ENCODE measurements at regions not wholly inside any gene's neighbourhood (a gene's known extent, or its start where the extent isn't known, plus 50 kb on each side); places are given as distances from the start of the nearest gene placed in this dataset.

DNA sequence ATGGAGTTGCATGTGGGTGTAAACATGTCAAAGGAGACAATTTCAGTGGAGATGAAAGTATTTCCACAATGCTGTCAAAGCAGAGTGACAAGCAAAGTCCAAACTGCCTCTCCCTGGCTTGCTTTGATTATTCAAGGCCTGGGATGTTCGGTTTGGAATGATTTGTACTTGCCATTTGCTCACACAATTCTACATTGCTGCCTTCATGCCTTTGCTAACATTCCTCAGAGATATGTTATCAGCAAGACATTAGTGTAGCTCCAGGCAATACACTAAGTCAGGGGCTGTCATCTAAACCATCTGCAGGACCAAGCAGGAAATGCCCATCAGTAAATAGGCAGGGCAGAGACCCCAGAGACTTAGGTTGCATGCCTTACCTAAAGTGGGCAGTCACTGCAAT lies 79.6 kb upstream of the C1QTNF7 start:
- no peaks in the 10 kb centered on the region for H3K79me2 ChIP-seq (ENCODE audit: control insufficient read depth, insufficient read depth, low read length, unreplicated experiment)
- H3K27me3 ChIP-seq (ENCODE audit: insufficient read depth, low read length), result peaks cover 25% of the 10 kb centered on the region
- H3K4me3 ChIP-seq (ENCODE audit: low read depth, low read length), result no peak overlapping the region
- peaks cover 3% of the 10 kb centered on the region for H3K4me1 ChIP-seq (ENCODE audit: control insufficient read depth, insufficient read depth, low read length, unreplicated experiment)
- H2AFZ ChIP-seq (ENCODE audit: low read length, unreplicated experiment), result no peak overlapping the region
- no peaks in the 10 kb centered on the region for H3K36me3 ChIP-seq (ENCODE audit: insufficient read depth, low read length)
- H3K27ac ChIP-seq (ENCODE audit: low read depth, low read length), result no peak overlapping the region

- Histone ChIP-seq H3K4me1 (ENCODE audit: control insufficient read depth, insufficient read depth, low read length, unreplicated experiment) (peaks cover 3% of the 10 kb centered on the region), H3K27me3 (ENCODE audit: insufficient read depth, low read length) (peaks cover 28% of the 10 kb centered on the region), H3K79me2 (ENCODE audit: control insufficient read depth, insufficient read depth, low read length, unreplicated experiment) (no peaks in the 10 kb centered on the region), H2AFZ (ENCODE audit: low read length, unreplicated experiment) (no peak overlapping the region), H3K27ac (ENCODE audit: low read depth, low read length) (no peak overlapping the region), H3K36me3 (ENCODE audit: insufficient read depth, low read length) (no peaks in the 10 kb centered on the region), H3K4me3 (ENCODE audit: low read depth, low read length) (no peak overlapping the region)
These were observed 79.1 kb upstream of the C1QTNF7 start for GRCh38 chr4:15348695-15349094.

DNA sequence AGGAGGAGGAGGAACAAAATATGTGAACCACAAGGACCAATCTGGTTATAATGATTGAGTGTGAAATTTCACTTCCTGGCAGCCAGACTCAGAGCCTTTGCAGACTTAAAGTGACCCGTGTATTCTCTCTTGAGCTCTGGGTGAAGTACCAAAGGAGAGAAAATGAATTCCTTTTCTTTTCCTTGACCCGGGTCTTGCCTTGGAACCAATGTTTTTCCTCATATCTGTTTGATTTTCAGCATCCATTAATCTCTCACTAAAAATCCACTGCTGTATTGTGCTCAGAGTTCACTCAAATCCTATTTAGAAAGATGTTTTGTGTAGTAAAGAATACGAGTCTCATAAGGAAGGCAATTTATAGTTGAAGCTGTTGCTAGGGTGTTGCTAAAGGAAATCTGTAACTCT lies 78.3 kb upstream of the C1QTNF7 start:
- H3K27ac ChIP-seq (ENCODE audit: low read depth, low read length), result no peak overlapping the region
- H3K4me3 ChIP-seq (ENCODE audit: low read depth, low read length), result no peak overlapping the region
- H3K79me2 ChIP-seq (ENCODE audit: control insufficient read depth, insufficient read depth, low read length, unreplicated experiment), result no peaks in the 10 kb centered on the region
- no peaks in the 10 kb centered on the region for H3K36me3 ChIP-seq (ENCODE audit: insufficient read depth, low read length)
- H3K27me3 ChIP-seq (ENCODE audit: insufficient read depth, low read length), result peaks cover 31% of the 10 kb centered on the region
- H2AFZ ChIP-seq (ENCODE audit: low read length, unreplicated experiment), result no peak overlapping the region
- H3K4me1 ChIP-seq (ENCODE audit: control insufficient read depth, insufficient read depth, low read length, unreplicated experiment), result no peaks in the 10 kb centered on the region

GRCh38 chr4:15349965-15350364 lies 77.9 kb upstream of the C1QTNF7 start:
- Histone ChIP-seq H3K79me2 (ENCODE audit: control insufficient read depth, insufficient read depth, low read length, unreplicated experiment) (no peaks in the 10 kb centered on the region), H3K4me1 (ENCODE audit: control insufficient read depth, insufficient read depth, low read length, unreplicated experiment) (no peaks in the 10 kb centered on the region), H2AFZ (ENCODE audit: low read length, unreplicated experiment) (no peak overlapping the region)

DNA sequence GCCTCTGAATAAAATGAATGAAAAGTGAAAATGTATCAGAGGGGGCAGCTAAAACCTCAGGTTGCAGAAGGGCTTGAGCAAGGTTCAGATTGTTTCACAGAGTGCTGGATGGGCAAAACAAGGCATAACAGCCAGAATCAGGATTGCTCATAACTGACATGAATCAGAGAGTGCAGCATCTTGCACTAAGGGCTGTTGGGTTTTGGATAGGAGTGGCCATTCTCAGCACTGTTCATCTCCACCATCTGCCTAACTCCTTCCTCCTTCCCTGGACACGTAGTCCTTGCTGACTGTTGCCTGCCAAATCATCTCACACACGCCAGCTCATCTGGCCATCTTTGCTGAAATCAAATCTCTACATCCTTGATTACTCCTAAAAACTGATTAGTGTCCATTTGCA lies 75.3 kb upstream of the C1QTNF7 start:
- Histone ChIP-seq H3K27me3 (ENCODE audit: insufficient read depth, low read length) (peaks cover 40% of the 10 kb centered on the region), H3K27ac (ENCODE audit: low read depth, low read length) (no peak overlapping the region), H3K4me1 (ENCODE audit: control insufficient read depth, insufficient read depth, low read length, unreplicated experiment) (no peaks in the 10 kb centered on the region), H3K36me3 (ENCODE audit: insufficient read depth, low read length) (no peaks in the 10 kb centered on the region), H3K79me2 (ENCODE audit: control insufficient read depth, insufficient read depth, low read length, unreplicated experiment) (no peaks in the 10 kb centered on the region), H3K4me3 (ENCODE audit: low read depth, low read length) (no peak overlapping the region), H2AFZ (ENCODE audit: low read length, unreplicated experiment) (no peak overlapping the region)

More at GRCh38 chr4:15349965-15350364, 77.9 kb upstream of the C1QTNF7 start:
- Histone ChIP-seq H3K4me3 (ENCODE audit: low read depth, low read length) (no peak overlapping the region), H3K36me3 (ENCODE audit: insufficient read depth, low read length) (no peaks in the 10 kb centered on the region), H3K27me3 (ENCODE audit: insufficient read depth, low read length) (peaks cover 35% of the 10 kb centered on the region), H3K27ac (ENCODE audit: low read depth, low read length) (no peak overlapping the region)

DNA sequence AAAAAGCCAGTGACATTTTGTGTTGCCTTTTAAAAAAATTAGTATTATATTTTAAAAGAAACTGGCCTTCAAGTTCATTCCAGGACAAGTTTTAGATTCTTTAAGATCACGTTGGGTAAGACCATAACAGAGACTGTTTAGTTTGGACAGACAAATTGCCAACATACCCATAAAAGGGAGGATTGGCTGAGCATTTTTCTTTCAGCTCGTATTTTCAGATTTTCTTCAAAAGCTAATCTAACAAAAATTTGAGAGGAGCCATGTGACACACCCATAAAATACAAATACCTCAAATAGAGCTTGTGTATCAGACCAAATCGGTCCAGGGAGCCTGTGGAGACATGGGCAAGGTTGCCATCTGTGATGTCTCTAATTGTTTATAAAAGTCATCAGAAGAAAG lies 74.6 kb upstream of the C1QTNF7 start:
- H3K36me3 ChIP-seq (ENCODE audit: insufficient read depth, low read length), result no peaks in the 10 kb centered on the region
- H3K79me2 ChIP-seq (ENCODE audit: control insufficient read depth, insufficient read depth, low read length, unreplicated experiment), result no peaks in the 10 kb centered on the region
- H3K27ac ChIP-seq (ENCODE audit: low read depth, low read length), result no peak overlapping the region
- no peaks in the 10 kb centered on the region for H3K4me1 ChIP-seq (ENCODE audit: control insufficient read depth, insufficient read depth, low read length, unreplicated experiment)
- no peak overlapping the region for H2AFZ ChIP-seq (ENCODE audit: low read length, unreplicated experiment)
- H3K27me3 ChIP-seq (ENCODE audit: insufficient read depth, low read length), result peaks cover 40% of the 10 kb centered on the region
- no peak overlapping the region for H3K4me3 ChIP-seq (ENCODE audit: low read depth, low read length)

GRCh38 chr4:15354371-15355297 lies 73.2 kb upstream of the C1QTNF7 start:
- Histone ChIP-seq H3K79me2 (ENCODE audit: control insufficient read depth, insufficient read depth, low read length, unreplicated experiment) (no peaks in the 10 kb centered on the region), H2AFZ (ENCODE audit: low read length, unreplicated experiment) (no peak overlapping the region), H3K27me3 (ENCODE audit: insufficient read depth, low read length) (peaks cover 32% of the 10 kb centered on the region), H3K4me3 (ENCODE audit: low read depth, low read length) (no peak overlapping the region), H3K4me1 (ENCODE audit: control insufficient read depth, insufficient read depth, low read length, unreplicated experiment) (no peaks in the 10 kb centered on the region), H3K36me3 (ENCODE audit: insufficient read depth, low read length) (no peaks in the 10 kb centered on the region), H3K27ac (ENCODE audit: low read depth, low read length) (no peak overlapping the region)

- no peaks in the 10 kb centered on the region for H3K4me1 ChIP-seq (ENCODE audit: control insufficient read depth, insufficient read depth, low read length, unreplicated experiment)
- no peaks in the 10 kb centered on the region for H3K36me3 ChIP-seq (ENCODE audit: insufficient read depth, low read length)
- no peaks in the 10 kb centered on the region for H3K79me2 ChIP-seq (ENCODE audit: control insufficient read depth, insufficient read depth, low read length, unreplicated experiment)
- H3K27me3 ChIP-seq (ENCODE audit: insufficient read depth, low read length), result peaks cover 34% of the 10 kb centered on the region
- no peak overlapping the region for H3K27ac ChIP-seq (ENCODE audit: low read depth, low read length)
- no peak overlapping the region for H3K4me3 ChIP-seq (ENCODE audit: low read depth, low read length)
- no peak overlapping the region for H2AFZ ChIP-seq (ENCODE audit: low read length, unreplicated experiment)
These were observed 66.3 kb upstream of the C1QTNF7 start for GRCh38 chr4:15361529-15361928.

- no peak overlapping the region for H3K27ac ChIP-seq (ENCODE audit: low read depth, low read length)
- peaks cover 34% of the 10 kb centered on the region for H3K27me3 ChIP-seq (ENCODE audit: insufficient read depth, low read length)
- H3K4me3 ChIP-seq (ENCODE audit: low read depth, low read length), result no peak overlapping the region
- H3K4me1 ChIP-seq (ENCODE audit: control insufficient read depth, insufficient read depth, low read length, unreplicated experiment), result no peaks in the 10 kb centered on the region
- H2AFZ ChIP-seq (ENCODE audit: low read length, unreplicated experiment), result no peak overlapping the region
- H3K36me3 ChIP-seq (ENCODE audit: insufficient read depth, low read length), result no peaks in the 10 kb centered on the region
- H3K79me2 ChIP-seq (ENCODE audit: control insufficient read depth, insufficient read depth, low read length, unreplicated experiment), result no peaks in the 10 kb centered on the region
These were observed 65.3 kb upstream of the C1QTNF7 start for GRCh38 chr4:15362541-15362940.

- Histone ChIP-seq H3K36me3 (ENCODE audit: insufficient read depth, low read length) (no peaks in the 10 kb centered on the region), H2AFZ (ENCODE audit: low read length, unreplicated experiment) (no peak overlapping the region), H3K27ac (ENCODE audit: low read depth, low read length) (no peak overlapping the region)
These were observed 63.6 kb upstream of the C1QTNF7 start for GRCh38 chr4:15364183-15364582.

DNA sequence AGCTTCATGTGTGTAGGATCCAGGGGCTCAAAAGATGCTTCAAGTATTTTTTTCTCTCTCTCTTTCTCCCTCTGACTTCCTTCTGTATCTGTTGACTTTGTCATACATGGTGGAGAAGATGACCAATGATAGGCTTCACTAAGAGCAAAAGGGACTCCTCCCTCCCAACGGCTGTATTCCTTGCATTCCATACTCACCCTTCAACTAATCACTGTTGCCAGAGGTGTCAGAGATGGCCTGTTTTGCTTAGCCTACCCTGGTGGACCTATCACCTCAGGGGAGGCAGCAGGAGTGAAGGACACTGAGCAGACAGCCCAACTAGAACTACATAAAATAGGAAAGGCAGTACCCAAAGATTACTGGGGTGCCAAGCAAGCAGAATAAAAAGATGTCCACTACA lies 62.2 kb upstream of the C1QTNF7 start:
- Histone ChIP-seq H3K27ac (ENCODE audit: low read depth, low read length) (no peak overlapping the region), H3K4me3 (ENCODE audit: low read depth, low read length) (no peak overlapping the region), H2AFZ (ENCODE audit: low read length, unreplicated experiment) (no peak overlapping the region)

More at GRCh38 chr4:15364183-15364582, 63.6 kb upstream of the C1QTNF7 start:
- Histone ChIP-seq H3K4me3 (ENCODE audit: low read depth, low read length) (no peak overlapping the region), H3K79me2 (ENCODE audit: control insufficient read depth, insufficient read depth, low read length, unreplicated experiment) (no peaks in the 10 kb centered on the region), H3K27me3 (ENCODE audit: insufficient read depth, low read length) (peaks cover 34% of the 10 kb centered on the region), H3K4me1 (ENCODE audit: control insufficient read depth, insufficient read depth, low read length, unreplicated experiment) (peaks cover 7% of the 10 kb centered on the region)

More for the DNA sequence above, 62.2 kb upstream of the C1QTNF7 start:
- peaks cover 24% of the 10 kb centered on the region for H3K27me3 ChIP-seq (ENCODE audit: insufficient read depth, low read length)
- no peaks in the 10 kb centered on the region for H3K79me2 ChIP-seq (ENCODE audit: control insufficient read depth, insufficient read depth, low read length, unreplicated experiment)
- H3K4me1 ChIP-seq (ENCODE audit: control insufficient read depth, insufficient read depth, low read length, unreplicated experiment), result peaks cover 8% of the 10 kb centered on the region
- H3K36me3 ChIP-seq (ENCODE audit: insufficient read depth, low read length), result no peaks in the 10 kb centered on the region
